ENCODE measurements at regions not wholly inside any gene's neighbourhood (a gene's known extent, or its start where the extent isn't known, plus 50 kb on each side); places are given as distances from the start of the nearest gene placed in this dataset.

DNA sequence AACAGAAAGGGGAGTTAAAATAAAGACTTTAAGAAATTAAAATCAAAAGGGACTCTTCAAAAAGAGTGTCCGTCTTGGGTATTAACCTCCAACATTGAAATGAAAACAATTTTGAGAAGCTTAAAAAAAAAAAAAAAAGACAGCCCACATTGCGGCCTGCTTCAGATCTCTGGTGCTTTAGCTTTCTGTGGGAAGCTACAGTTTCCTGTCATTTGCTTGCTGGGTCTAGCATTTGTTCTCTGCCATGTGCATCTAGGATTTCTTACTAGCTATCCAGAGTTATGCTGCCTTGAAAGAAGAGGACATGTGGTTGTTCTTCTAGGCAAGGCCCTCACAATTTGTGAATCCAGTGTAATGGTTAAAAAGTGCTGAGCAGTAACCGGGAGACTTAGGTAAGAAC, 375.3 kb downstream of the SLC4A3 start:
- no peak overlapping the region for H3K27ac Mint-ChIP-seq
- H3K27me3 Mint-ChIP-seq = no peaks in the 10 kb centered on the region
- peaks cover 9% of the 10 kb centered on the region for H3K4me1 Mint-ChIP-seq (ENCODE audit: unreplicated experiment)
- DNase-seq (ENCODE audit: extremely low spot score, unreplicated experiment) = no peak
- H3K36me3 Mint-ChIP-seq = no peaks in the 10 kb centered on the region
- H3K4me3 Mint-ChIP-seq = no peak overlapping the region
- TF ChIP-seq, protein P1, sequence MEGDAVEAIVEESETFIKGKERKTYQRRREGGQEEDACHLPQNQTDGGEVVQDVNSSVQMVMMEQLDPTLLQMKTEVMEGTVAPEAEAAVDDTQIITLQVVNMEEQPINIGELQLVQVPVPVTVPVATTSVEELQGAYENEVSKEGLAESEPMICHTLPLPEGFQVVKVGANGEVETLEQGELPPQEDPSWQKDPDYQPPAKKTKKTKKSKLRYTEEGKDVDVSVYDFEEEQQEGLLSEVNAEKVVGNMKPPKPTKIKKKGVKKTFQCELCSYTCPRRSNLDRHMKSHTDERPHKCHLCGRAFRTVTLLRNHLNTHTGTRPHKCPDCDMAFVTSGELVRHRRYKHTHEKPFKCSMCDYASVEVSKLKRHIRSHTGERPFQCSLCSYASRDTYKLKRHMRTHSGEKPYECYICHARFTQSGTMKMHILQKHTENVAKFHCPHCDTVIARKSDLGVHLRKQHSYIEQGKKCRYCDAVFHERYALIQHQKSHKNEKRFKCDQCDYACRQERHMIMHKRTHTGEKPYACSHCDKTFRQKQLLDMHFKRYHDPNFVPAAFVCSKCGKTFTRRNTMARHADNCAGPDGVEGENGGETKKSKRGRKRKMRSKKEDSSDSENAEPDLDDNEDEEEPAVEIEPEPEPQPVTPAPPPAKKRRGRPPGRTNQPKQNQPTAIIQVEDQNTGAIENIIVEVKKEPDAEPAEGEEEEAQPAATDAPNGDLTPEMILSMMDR (conservative IDR thresholded peaks at IDR 0.05) = no peak
- H3K9me3 Mint-ChIP-seq = no peaks in the 10 kb centered on the region

DNA sequence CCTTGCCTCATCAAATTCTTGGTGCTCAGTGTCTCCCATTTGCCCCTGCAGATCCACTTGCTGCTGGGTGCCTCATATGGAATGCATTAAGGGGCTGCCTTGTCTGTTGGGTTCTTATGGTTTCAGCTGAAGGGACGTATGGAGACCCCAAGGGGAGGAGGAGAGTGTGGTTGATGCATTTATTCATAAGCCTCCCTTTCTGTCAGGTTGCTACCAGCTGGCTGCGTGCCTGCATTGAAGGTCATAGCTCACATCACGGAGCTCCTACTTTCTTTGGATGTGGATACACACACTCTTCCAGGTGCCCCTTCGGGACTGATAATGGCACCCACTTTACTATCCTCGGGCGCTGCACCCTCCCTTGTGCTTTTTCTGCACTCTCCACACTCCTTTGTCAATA, 377.9 kb downstream of the SLC4A3 start:
- Mint-ChIP-seq H3K9me3 (peaks cover 4% of the 10 kb centered on the region), H3K4me3 (no peak overlapping the region), H3K4me1 (ENCODE audit: unreplicated experiment) (peaks cover 9% of the 10 kb centered on the region), H3K27me3 (no peaks in the 10 kb centered on the region), H3K36me3 (no peaks in the 10 kb centered on the region), H3K27ac (no peak overlapping the region)
- TF ChIP-seq, protein P1 (conservative IDR thresholded peaks at IDR 0.05) = no peak
- no peak for DNase-seq (ENCODE audit: extremely low spot score, unreplicated experiment)

DNA sequence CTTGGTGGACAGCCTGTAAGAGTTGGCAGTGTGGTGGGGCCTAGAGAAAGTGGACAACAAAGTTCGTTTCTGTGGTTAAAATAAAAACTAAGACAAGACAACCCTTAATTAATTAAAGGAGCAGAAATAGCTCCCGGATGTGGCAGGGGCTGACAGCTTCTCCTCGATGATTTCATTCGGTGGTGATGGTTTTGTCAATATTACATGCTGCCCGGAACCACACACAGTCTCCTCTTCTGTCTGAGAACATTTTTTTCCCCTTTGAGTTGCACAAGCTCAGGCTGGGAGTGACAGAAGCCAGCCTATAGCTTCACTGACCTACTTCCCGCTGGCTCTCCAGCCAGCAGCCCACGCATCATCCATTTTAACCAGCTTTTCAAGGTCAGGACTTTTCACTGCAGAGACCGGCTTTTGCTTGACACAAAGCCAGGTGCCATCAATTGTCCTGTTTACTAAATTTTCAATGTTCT, 378.8 kb downstream of the SLC4A3 start:
- H3K4me1 Mint-ChIP-seq (ENCODE audit: unreplicated experiment) = peaks cover 9% of the 10 kb centered on the region
- DNase-seq (ENCODE audit: extremely low spot score, unreplicated experiment) = no peak
- TF ChIP-seq, protein P1 (conservative IDR thresholded peaks at IDR 0.05) = no peak
- H3K36me3 Mint-ChIP-seq = no peaks in the 10 kb centered on the region
- no peak overlapping the region for H3K27ac Mint-ChIP-seq
- H3K9me3 Mint-ChIP-seq = peaks cover 4% of the 10 kb centered on the region
- H3K4me3 Mint-ChIP-seq = no peak overlapping the region
- H3K27me3 Mint-ChIP-seq = no peaks in the 10 kb centered on the region

DNA sequence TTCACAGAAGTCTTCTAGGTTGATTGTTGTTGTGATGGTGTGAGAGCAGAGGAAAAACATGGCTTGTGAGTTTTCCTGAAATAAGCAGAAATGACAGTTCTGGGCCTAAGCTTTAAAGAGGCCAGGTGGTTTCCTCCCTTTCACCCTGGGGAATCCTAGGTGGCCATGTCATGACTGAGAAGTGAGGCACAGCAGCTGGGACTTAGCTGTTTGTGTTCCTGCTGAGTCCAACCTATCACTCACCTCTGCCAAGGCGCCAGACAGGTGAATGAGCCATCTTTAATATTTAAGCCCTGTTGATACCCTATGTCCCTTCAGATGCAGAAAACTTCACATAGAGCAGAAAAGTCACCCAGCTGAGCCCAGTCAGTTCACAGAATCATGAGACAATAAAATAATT, 384.4 kb downstream of the SLC4A3 start:
- Mint-ChIP-seq H3K9me3 (peaks cover 4% of the 10 kb centered on the region), H3K36me3 (no peaks in the 10 kb centered on the region), H3K27me3 (no peaks in the 10 kb centered on the region), H3K4me3 (no peak overlapping the region), H3K4me1 (ENCODE audit: unreplicated experiment) (no peaks in the 10 kb centered on the region), H3K27ac (no peak overlapping the region)
- DNase-seq (ENCODE audit: extremely low spot score, unreplicated experiment) = no peak
- TF ChIP-seq, protein P1 (conservative IDR thresholded peaks at IDR 0.05) = no peak

DNA sequence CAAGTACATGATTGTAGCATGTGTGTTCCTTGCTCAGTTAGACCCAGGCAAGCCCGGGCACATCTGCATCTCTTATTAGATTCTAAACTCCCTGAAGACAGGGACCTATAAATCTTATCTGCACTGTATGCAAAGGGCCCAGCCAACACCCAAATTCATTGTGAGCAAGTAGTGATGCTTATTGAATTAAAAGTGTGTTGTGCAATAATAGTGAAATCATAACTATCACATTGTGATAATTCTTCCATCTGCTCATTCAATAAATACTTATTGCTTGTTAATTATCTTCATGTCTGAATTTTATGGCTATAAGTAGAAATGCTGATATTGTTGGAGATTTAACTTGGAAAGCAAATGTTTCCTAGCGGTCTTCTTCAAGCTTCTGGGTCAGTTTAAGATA, 387.5 kb downstream of the SLC4A3 start:
- DNase-seq (ENCODE audit: extremely low spot score, unreplicated experiment) = no peak
- H3K9me3 Mint-ChIP-seq = peaks cover 3% of the 10 kb centered on the region
- no peak overlapping the region for H3K27ac Mint-ChIP-seq
- no peak overlapping the region for H3K4me3 Mint-ChIP-seq
- H3K4me1 Mint-ChIP-seq (ENCODE audit: unreplicated experiment) = no peaks in the 10 kb centered on the region
- H3K36me3 Mint-ChIP-seq = no peaks in the 10 kb centered on the region
- TF ChIP-seq, protein P1 (conservative IDR thresholded peaks at IDR 0.05) = no peak
- no peaks in the 10 kb centered on the region for H3K27me3 Mint-ChIP-seq

DNA sequence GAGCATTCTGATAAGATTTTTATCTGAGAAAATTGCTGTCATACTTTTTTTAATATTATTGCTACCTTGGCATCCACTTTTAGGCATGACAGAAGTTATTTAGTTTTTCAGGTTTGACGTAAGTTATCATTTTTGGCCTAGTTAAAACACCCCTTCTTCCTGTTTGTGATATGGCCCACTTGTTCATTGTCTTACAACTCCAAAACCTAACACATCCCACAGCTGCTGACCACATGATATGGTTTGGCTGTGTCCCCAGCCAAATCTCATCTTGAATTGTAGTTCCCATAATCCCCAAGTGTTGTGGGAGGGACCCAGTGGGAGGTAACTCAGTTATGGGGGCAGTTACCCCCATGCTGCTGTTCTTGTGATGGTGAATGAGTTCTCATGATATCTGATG, 388.1 kb downstream of the SLC4A3 start:
- TF ChIP-seq, protein P1 (conservative IDR thresholded peaks at IDR 0.05) = no peak
- Mint-ChIP-seq H3K4me1 (ENCODE audit: unreplicated experiment) (no peaks in the 10 kb centered on the region), H3K4me3 (no peak overlapping the region), H3K36me3 (no peaks in the 10 kb centered on the region), H3K27ac (no peak overlapping the region), H3K27me3 (no peaks in the 10 kb centered on the region), H3K9me3 (no peaks in the 10 kb centered on the region)
- DNase-seq (ENCODE audit: extremely low spot score, unreplicated experiment) = no peak
